Thyroid gland (tissue), 4 donors: ENCODE measurements at regions not wholly inside any gene's neighbourhood (a gene's known extent, or its start where the extent isn't known, plus 50 kb on each side); places are given as distances from the start of the nearest gene placed in this dataset.

Experiments used
- CTCF ChIP-seq, 6 experiments: fragments of 200-600 bp in 3 of 6; fragments of 450-650 bp in 3 of 6; sonication (generic) in 3 of 6; IDR thresholded peaks; one replicate each; pipeline ENCODE4 v1.5.1; 2016 to 2019; ENCODE audit warnings: antibody characterized with exemption in 6 of 6, mild to moderate bottlenecking in 2 of 6, inconsistent platforms in 1 of 6, moderate library complexity in 1 of 6
- POLR2A ChIP-seq, 2 donors: fragments of 450-650 bp; IDR thresholded peaks; one replicate each; pipeline ENCODE4 v1.6.1; 2017; ENCODE audit warnings: antibody characterized with exemption in 2 of 2, mild to moderate bottlenecking in 2 of 2, moderate library complexity in 1 of 2

- TF ChIP-seq CTCF (IDR thresholded peaks at IDR 0.05) (no peak), POLR2A (IDR thresholded peaks at IDR 0.05) (no peak)
Observed at GRCh38 chr5:34497470-34497808, 158.7 kb upstream of the RAI14 start.
